GM10266 (cell line): ENCODE measurements at regions not wholly inside any gene's neighbourhood (a gene's known extent, or its start where the extent isn't known, plus 50 kb on each side); places are given as distances from the start of the nearest gene placed in this dataset.

Source experiments
- DNase-seq: peaks from one replicate; pipeline ENCODE4 v3.0.0; 2012; ENCODE audit errors: extremely low spot score
- TF ChIP-seq, protein P1 (sequence below): IDR thresholded peaks from 2 replicates; pipeline ENCODE4 v1.5.1; 2012; ENCODE audit warnings: mild to moderate bottlenecking, low read depth; ENCODE audit not compliant: control insufficient read depth, insufficient read depth; ENCODE audit errors: missing control alignments

DNA sequence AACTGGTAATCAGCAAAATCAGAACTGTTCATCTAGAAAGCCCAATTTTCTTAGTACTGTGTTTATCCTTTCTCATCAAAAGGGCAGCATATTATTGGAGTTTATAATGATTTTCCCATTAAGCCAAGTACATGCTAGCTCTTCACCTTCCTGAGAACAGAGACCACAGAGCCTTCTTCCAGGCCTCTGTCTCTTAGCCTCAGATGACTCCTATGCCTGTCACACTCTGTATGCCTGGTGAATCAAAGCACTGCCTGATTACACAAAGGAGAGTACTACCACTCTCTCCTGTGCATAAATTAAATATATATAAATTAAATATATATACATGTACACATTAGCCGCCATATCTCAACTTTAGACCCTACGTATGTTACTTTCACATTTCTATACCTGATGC is 636.1 kb downstream of the NTRK3 start:
- DNase-seq, result no peak
- TF ChIP-seq, protein P1, sequence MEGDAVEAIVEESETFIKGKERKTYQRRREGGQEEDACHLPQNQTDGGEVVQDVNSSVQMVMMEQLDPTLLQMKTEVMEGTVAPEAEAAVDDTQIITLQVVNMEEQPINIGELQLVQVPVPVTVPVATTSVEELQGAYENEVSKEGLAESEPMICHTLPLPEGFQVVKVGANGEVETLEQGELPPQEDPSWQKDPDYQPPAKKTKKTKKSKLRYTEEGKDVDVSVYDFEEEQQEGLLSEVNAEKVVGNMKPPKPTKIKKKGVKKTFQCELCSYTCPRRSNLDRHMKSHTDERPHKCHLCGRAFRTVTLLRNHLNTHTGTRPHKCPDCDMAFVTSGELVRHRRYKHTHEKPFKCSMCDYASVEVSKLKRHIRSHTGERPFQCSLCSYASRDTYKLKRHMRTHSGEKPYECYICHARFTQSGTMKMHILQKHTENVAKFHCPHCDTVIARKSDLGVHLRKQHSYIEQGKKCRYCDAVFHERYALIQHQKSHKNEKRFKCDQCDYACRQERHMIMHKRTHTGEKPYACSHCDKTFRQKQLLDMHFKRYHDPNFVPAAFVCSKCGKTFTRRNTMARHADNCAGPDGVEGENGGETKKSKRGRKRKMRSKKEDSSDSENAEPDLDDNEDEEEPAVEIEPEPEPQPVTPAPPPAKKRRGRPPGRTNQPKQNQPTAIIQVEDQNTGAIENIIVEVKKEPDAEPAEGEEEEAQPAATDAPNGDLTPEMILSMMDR, result no peak

DNA sequence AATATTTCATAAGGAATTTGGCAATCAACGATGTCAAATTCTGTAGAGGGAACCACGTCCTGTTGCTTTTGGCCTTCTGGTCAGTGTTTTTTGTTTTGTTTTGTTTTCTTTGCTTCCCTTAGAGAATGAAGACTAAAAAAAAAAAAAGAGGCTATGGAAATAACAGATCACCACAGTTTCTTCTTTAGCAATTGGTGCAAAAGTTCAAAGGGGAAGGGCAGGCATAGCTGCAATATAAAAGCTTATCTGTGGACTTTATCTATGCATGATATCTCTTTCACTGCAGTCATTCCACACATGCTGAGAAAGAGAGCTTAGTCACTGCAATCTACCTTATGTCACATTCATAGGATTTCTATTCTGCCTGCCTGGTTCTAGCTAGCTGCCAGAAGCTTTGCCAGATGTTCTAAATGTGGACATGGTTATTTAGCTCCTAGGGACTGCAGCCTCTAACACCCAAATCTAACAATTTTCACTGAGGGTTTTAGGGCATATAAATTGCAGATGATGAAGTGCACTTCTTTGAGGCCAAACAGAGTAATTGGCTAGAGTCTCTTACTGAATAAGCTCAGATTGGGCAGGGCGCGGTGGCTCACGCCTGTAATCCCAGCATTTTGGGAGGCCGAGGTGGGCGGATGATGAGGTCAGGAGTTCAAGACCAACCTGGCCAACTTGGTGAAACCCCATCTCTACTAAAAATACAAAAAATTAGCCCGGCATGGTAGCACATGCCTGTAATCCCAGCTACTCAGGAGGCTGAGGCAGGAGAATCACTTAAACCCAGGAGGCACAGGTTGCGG is 637.2 kb downstream of the NTRK3 start:
- TF ChIP-seq, protein P1, result no peak
- DNase-seq, result no peak

DNA sequence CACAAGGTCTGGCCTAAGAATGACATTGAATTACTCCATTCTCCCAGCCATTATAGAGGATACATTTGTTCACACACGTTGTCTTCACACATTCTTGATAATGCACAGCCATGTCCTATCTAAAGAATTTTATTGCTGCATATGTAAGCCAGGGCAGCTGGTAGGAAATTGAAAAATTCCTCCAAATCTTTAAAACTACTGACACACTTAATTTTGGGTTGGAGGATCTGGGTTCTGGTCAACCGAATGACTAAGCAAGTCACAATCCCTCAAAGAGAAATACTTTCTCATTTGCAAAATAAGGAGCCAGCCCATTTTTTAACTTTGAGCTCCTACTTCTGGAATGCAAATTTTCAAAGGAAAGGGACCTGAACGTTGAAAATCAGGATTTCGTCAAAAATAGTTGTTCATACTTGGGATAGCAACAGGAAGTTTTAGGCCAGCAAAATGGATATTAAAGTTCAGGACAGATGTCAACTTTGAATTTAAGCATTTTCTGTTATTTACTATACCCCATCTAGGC is 638.3 kb downstream of the NTRK3 start:
- TF ChIP-seq, protein P1, result no peak
- DNase-seq, result no peak

DNA sequence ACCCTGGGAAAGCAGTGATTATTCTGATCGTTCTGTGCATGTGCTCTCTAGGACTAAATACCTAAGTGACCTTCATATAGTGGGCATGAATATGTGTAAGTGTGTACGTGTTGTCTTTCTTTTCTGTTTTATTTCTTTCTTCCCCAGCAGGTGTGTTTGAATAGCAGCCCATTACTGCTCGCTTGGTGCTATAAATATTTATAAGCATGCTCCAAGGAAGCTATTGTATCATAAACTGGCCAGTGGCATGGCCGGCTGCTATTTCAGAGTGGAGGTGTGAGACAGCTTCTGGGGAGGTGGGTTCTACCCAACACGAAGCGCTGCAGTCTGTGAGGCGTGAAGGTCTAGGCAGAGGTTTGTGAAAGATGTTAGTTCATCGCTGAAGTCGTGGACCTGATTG is 641.8 kb downstream of the NTRK3 start:
- DNase-seq, result no peak
- TF ChIP-seq, protein P1, result no peak

DNA sequence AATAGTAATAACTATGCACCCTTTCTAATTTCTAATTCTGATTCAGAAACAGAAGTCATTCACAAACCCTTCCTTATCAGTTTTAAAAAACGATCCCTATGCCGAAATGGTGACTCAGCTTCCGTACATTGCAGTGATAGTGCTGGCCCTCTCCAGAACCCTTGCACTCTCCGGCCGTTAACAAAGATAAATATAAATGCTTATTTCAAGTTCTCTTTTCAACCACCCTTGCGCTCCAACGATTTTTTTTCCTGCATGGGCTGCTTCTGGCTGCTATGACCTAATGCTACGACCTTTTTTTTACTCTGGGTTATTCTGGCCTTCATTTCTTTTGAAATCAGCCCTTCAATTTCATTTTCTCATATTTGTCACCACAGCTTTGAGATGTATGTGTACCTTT is 646.2 kb downstream of the NTRK3 start:
- TF ChIP-seq, protein P1, result no peak
- DNase-seq, result no peak

DNA sequence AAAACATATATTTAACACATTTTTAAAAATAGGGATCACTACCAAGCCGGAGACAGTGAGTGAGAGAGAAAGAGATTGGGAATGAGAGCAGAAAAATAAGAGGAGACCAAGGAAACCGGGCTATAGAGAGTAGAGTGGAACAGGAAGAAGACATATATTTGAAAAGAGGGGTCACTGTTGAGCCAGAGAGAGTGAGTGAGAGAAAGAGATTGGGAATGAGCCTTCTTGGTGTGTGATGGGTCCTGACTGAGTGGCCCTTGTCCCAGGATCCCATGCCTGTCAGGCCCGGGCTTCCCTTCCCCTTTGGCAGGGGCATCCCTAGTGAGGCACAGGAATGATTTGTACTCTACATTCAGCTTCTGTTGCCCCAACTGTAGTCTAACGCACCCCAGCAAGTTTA is 646.6 kb downstream of the NTRK3 start:
- DNase-seq, result no peak
- TF ChIP-seq, protein P1, result no peak

DNA sequence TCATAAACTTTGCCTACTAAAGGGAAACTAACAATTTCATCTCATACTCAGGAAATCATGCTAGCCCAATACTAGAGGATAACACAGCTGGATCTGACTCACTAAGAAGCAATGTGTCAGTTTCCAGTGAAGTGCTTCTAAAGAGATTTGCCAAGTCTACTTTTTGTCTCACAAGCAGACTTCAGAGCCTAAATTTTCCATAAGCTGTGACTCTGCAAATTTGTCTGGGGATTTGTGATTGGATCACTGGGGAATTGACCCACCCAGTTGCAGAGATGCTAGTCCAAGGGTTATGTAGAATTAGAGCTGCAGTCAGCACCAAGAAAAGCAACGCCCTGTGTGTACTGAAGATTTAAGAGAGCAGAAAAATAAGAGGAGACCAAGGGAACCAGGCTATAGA is 647.1 kb downstream of the NTRK3 start:
- TF ChIP-seq, protein P1, result no peak
- DNase-seq, result no peak
